Trophoblast cell (in vitro differentiated cells and primary cell): ENCODE measurements at regions not wholly inside any gene's neighbourhood (a gene's known extent, or its start where the extent isn't known, plus 50 kb on each side); places are given as distances from the start of the nearest gene placed in this dataset.

Experiments used
- DNase-seq, 2 donors: peaks; one replicate each; pipeline ENCODE4 v3.0.0-alpha.2; 2016
- H2AFZ ChIP-seq: 2 replicates; pipeline ENCODE4 v1.6.1; 2013; ENCODE audit warnings: low read length, moderate library complexity, mild to moderate bottlenecking; ENCODE audit not compliant: insufficient read depth, poor library complexity
- H2AK5ac ChIP-seq: 2 replicates; pipeline ENCODE4 v1.6.1; 2013; ENCODE audit warnings: mild to moderate bottlenecking, low read length
- H2BK120ac ChIP-seq: 2 replicates; pipeline ENCODE4 v1.6.1; 2013; ENCODE audit warnings: low read length, mild to moderate bottlenecking, moderate library complexity; ENCODE audit not compliant: insufficient read depth, poor library complexity
- H2BK12ac ChIP-seq: 2 replicates; pipeline ENCODE4 v1.6.1; 2013; ENCODE audit warnings: mild to moderate bottlenecking, low read length, moderate library complexity
- H2BK5ac ChIP-seq: 2 replicates; pipeline ENCODE4 v1.6.1; 2013; ENCODE audit warnings: low read length, low read depth, moderate library complexity, mild to moderate bottlenecking; ENCODE audit not compliant: poor library complexity
- H3K14ac ChIP-seq: 2 replicates; pipeline ENCODE4 v1.6.1; 2013; ENCODE audit warnings: mild to moderate bottlenecking, low read length
- H3K18ac ChIP-seq: 2 replicates; pipeline ENCODE4 v1.6.1; 2013; ENCODE audit warnings: mild to moderate bottlenecking, low read length
- H3K23ac ChIP-seq: 2 replicates; pipeline ENCODE4 v1.6.1; 2013; ENCODE audit warnings: low read length
- H3K27ac ChIP-seq: 2 replicates; pipeline ENCODE4 v1.5.1; 2013; ENCODE audit warnings: low read depth, mild to moderate bottlenecking, inconsistent platforms, low read length, moderate library complexity
- H3K27me3 ChIP-seq: 2 replicates; pipeline ENCODE4 v1.6.1; 2013; ENCODE audit warnings: inconsistent platforms, mild to moderate bottlenecking, low read length, moderate library complexity; ENCODE audit not compliant: insufficient read depth
- H3K36me3 ChIP-seq, 2 experiments: 1 replicate in 1 of 2; 2 replicates in 1 of 2; pipeline ENCODE4 v1.6.1; 2013; ENCODE audit warnings: low read length in 2 of 2, mild to moderate bottlenecking in 2 of 2, moderate library complexity in 1 of 2; ENCODE audit not compliant: insufficient read depth in 2 of 2, control insufficient read depth in 1 of 2
- H3K4ac ChIP-seq: 2 replicates; pipeline ENCODE4 v1.6.1; 2013; ENCODE audit warnings: low read depth, mild to moderate bottlenecking, low read length, moderate library complexity
- H3K4me1 ChIP-seq, 2 experiments: 1 replicate in 1 of 2; 2 replicates in 1 of 2; pipeline ENCODE4 v1.6.1; 2013; ENCODE audit warnings: low read length in 2 of 2, mild to moderate bottlenecking in 2 of 2, moderate library complexity in 1 of 2; ENCODE audit not compliant: insufficient read depth in 2 of 2, control insufficient read depth in 1 of 2
- H3K4me2 ChIP-seq: 2 replicates; pipeline ENCODE4 v1.6.1; 2013; ENCODE audit warnings: inconsistent platforms, mild to moderate bottlenecking, low read length, moderate library complexity
- H3K4me3 ChIP-seq: 2 replicates; pipeline ENCODE4 v1.5.1; 2013; ENCODE audit warnings: mild to moderate bottlenecking, low read depth, low read length, inconsistent platforms
- H3K79me1 ChIP-seq: one replicate; pipeline ENCODE4 v1.6.1; 2013; ENCODE audit warnings: low read length
- H3K79me2 ChIP-seq: 2 replicates; pipeline ENCODE4 v1.6.1; 2013; ENCODE audit warnings: low read length, mild to moderate bottlenecking; ENCODE audit not compliant: control insufficient read depth, insufficient read depth, poor library complexity
- H3K9ac ChIP-seq: 2 replicates; pipeline ENCODE4 v1.6.1; 2013; ENCODE audit warnings: mild to moderate bottlenecking, low read length
- H3K9me3 ChIP-seq: 2 replicates; pipeline ENCODE4 v1.6.1; 2013; ENCODE audit warnings: low read depth, mild to moderate bottlenecking, control low read depth, inconsistent platforms, low read length; ENCODE audit not compliant: insufficient read depth
- H4K12ac ChIP-seq: 2 replicates; pipeline ENCODE4 v1.6.1; 2013; ENCODE audit warnings: low read depth, mild to moderate bottlenecking, low read length, moderate library complexity
- H4K8ac ChIP-seq: 2 replicates; pipeline ENCODE4 v1.6.1; 2013; ENCODE audit warnings: low read depth, mild to moderate bottlenecking, low read length, moderate library complexity
- H4K91ac ChIP-seq: one replicate; pipeline ENCODE4 v1.6.1; 2013; ENCODE audit warnings: low read depth, mild to moderate bottlenecking, low read length, moderate library complexity
- WGBS: extraction: QIAGEN DNeasy Blood & Tissue Kit; methylation state at CpG from one replicate; pipeline ENCODE4 v1.1.7; 2013; ENCODE audit warnings: missing lambda C conversion rate; ENCODE audit not compliant: insufficient read length, insufficient coverage; ENCODE audit errors: extremely low coverage; 5-methylcytosine and 5-hydroxymethylcytosine counted together

- Histone ChIP-seq H3K27me3 (no peaks in the 10 kb centered on the region), H2BK120ac (no peak overlapping the region), H3K27ac (no peak overlapping the region), H3K4me3 (no peak overlapping the region), H3K79me2 (no peaks in the 10 kb centered on the region), H3K9ac (no peak overlapping the region), H3K9me3 (peaks cover 2% of the 10 kb centered on the region), H2BK5ac (no peak overlapping the region), H3K18ac (no peak overlapping the region), H2AK5ac (no peak overlapping the region), H3K79me1 (no peaks in the 10 kb centered on the region), H3K4me1 (no peaks in the 10 kb centered on the region), H3K23ac (no peak overlapping the region), H2AFZ (no peak overlapping the region), H4K8ac (no peak overlapping the region), H4K91ac (no peak overlapping the region), H3K14ac (no peak overlapping the region), H2BK12ac (no peak overlapping the region), H3K4ac (no peak overlapping the region), H3K4me2 (no peak overlapping the region), H4K12ac (no peak overlapping the region), H3K36me3 (no peaks in the 10 kb centered on the region)
- no peak for DNase-seq
- no CpG with 5 or more reads among the region's 24 CpGs for WGBS
Observed at GRCh38 chr22:49717322-49717919, 110.3 kb downstream of the BRD1 start.

DNA sequence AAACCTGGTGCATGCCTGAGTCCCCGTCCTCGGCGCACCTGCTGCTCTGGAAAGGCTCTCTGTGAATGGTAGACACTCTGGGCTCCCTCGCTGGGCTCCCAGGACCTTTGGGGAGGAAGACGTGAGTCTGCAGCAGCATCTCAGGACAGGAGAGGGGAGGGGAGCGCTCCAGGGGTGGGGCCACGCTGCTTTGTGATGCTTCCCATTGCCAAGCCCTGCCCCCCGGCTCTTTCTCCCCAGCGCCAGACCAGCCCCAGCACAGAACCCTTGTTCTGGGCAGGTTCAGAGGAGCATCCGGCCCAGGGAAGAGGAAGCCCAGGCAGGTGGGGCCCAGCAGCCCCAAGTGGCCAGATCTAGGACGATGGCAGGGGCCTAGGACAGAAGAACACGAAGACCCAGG, 111.2 kb downstream of the BRD1 start:
- Histone ChIP-seq H2BK12ac (no peak overlapping the region), H3K23ac (no peak overlapping the region), H2AFZ (no peak overlapping the region), H3K9me3 (peaks cover 2% of the 10 kb centered on the region), H3K79me1 (no peaks in the 10 kb centered on the region), H3K18ac (no peak overlapping the region), H2BK120ac (no peak overlapping the region), H4K12ac (no peak overlapping the region), H3K4me1 (no peaks in the 10 kb centered on the region), H3K36me3 (no peaks in the 10 kb centered on the region), H3K14ac (no peak overlapping the region), H4K91ac (no peak overlapping the region), H3K4ac (no peak overlapping the region), H3K27ac (no peak overlapping the region), H3K27me3 (no peaks in the 10 kb centered on the region), H2AK5ac (no peak overlapping the region), H3K79me2 (no peaks in the 10 kb centered on the region), H3K4me2 (no peak overlapping the region), H3K9ac (no peak overlapping the region), H3K4me3 (no peak overlapping the region), H2BK5ac (no peak overlapping the region), H4K8ac (no peak overlapping the region)
- no CpG with 5 or more reads among the region's 12 CpGs for WGBS
- no peak for DNase-seq

DNA sequence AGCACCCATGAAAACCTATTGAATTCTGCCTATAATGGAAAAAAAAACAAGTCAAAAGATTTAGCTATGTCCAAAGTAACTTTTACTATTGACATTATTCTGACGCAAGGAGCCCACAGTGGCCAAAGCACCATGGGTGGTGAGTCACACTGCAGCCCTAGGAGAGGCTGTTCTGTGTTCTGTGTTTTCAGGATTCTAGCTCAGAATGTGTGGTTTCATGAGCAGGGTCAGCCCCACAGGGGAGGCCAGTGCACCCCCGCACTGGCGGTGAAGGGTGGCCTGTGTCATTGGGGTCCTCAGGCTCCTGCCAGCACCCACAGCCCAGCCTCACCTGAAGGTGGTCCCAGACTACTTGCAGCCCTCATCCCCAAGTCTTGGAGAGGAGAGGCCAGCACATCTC, 112.2 kb downstream of the BRD1 start:
- no peak overlapping the region for H2BK12ac ChIP-seq
- H2BK120ac ChIP-seq, result no peak overlapping the region
- no peaks in the 10 kb centered on the region for H3K79me2 ChIP-seq
- no peak overlapping the region for H4K8ac ChIP-seq
- H3K4ac ChIP-seq, result no peak overlapping the region
- no peak overlapping the region for H4K91ac ChIP-seq
- H3K27ac ChIP-seq, result no peak overlapping the region
- no peaks in the 10 kb centered on the region for H3K27me3 ChIP-seq
- no peaks in the 10 kb centered on the region for H3K79me1 ChIP-seq
- no CpG with 5 or more reads among the region's 3 CpGs for WGBS
- H2AFZ ChIP-seq, result no peak overlapping the region
- H3K9me3 ChIP-seq, result peaks cover 6% of the 10 kb centered on the region
- no peak overlapping the region for H2BK5ac ChIP-seq
- H2AK5ac ChIP-seq, result no peak overlapping the region
- H3K4me2 ChIP-seq, result no peak overlapping the region
- no peak overlapping the region for H3K14ac ChIP-seq
- no peaks in the 10 kb centered on the region for H3K4me1 ChIP-seq
- H3K36me3 ChIP-seq, result no peaks in the 10 kb centered on the region
- no peak overlapping the region for H3K4me3 ChIP-seq
- no peak overlapping the region for H3K9ac ChIP-seq
- no peak for DNase-seq
- H3K23ac ChIP-seq, result no peak overlapping the region
- H4K12ac ChIP-seq, result no peak overlapping the region
- no peak overlapping the region for H3K18ac ChIP-seq

DNA sequence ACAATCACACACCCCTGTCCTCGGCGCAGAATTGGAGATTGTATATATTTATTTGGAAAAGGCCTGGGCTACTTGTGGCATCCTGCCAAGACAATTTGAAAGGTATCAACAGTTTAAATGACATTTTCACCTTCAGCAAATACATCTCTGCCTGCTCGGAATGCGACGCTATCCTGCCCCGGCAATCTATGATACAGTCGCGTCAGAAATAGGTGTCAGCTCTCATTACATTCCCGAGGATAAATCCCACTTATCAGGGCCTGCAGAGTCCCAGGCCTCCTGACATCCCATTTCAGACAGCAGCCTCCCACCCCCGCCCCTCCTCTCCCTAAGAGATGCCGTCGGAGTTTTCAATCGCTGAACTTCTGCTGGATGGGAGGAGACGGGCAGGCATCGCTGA, 114.7 kb downstream of the BRD1 start:
- Histone ChIP-seq H3K4me2 (no peak overlapping the region), H2AFZ (no peak overlapping the region), H3K79me1 (no peaks in the 10 kb centered on the region), H3K4ac (no peak overlapping the region), H2BK12ac (no peak overlapping the region), H3K14ac (no peak overlapping the region), H2BK120ac (no peak overlapping the region), H2AK5ac (no peak overlapping the region), H3K79me2 (no peaks in the 10 kb centered on the region), H3K27me3 (no peaks in the 10 kb centered on the region), H3K9me3 (peaks cover 6% of the 10 kb centered on the region), H2BK5ac (no peak overlapping the region), H3K36me3 (no peaks in the 10 kb centered on the region), H3K23ac (no peak overlapping the region), H3K18ac (no peak overlapping the region), H3K4me3 (no peak overlapping the region), H3K27ac (no peak overlapping the region), H3K9ac (no peak overlapping the region), H3K4me1 (no peaks in the 10 kb centered on the region), H4K91ac (no peak overlapping the region), H4K8ac (no peak overlapping the region), H4K12ac (no peak overlapping the region)
- no CpG with 5 or more reads among the region's 15 CpGs for WGBS
- no peak for DNase-seq
